Stimulated activated CD4-positive, alpha-beta T cell treated with anti-CD3 and anti-CD28 coated beads, Interleukin-12 subunit alpha, Interleukin-12 subunit beta, amount 100 ng/mL, for 4 hours (primary cell): ENCODE measurements at regions not wholly inside any gene's neighbourhood (a gene's known extent, or its start where the extent isn't known, plus 50 kb on each side); places are given as distances from the start of the nearest gene placed in this dataset.

Experiments used
- DNase-seq: peaks from one replicate; pipeline ENCODE4 v3.0.0-alpha.2; 2020

DNA sequence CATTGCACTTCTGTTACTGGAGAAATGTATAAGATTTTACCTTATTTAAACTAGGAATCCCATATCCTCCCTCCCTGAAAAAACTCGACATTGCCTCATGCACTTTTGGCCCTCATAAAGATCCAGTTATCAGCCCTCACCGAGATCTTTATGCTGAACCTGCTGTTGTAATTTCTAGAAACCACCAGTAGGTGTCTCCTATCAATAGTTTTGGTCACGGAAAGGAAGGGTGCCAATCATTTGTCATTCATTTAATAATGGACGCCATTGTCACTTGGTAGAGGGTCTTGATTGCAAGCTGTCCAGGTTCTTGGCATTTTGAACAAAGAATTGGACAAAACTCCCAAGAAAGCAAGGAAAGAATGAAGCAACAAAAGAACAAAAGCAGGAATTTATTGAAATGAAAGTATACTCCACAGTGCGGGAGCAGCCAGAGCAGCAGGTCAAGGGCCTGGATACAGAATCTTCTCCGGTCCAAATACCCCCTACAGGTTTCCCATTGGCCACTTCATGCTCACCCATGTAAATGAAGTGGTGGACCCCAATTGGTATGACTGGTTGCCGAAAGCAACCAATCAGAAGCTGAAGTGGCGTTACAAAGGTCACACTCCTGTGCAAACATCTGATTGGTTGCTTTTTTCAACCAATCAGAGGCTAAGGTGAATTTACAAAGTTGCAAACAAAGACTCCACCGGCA is 524.3 kb downstream of the PSAT1 start:
- no peak for DNase-seq

DNA sequence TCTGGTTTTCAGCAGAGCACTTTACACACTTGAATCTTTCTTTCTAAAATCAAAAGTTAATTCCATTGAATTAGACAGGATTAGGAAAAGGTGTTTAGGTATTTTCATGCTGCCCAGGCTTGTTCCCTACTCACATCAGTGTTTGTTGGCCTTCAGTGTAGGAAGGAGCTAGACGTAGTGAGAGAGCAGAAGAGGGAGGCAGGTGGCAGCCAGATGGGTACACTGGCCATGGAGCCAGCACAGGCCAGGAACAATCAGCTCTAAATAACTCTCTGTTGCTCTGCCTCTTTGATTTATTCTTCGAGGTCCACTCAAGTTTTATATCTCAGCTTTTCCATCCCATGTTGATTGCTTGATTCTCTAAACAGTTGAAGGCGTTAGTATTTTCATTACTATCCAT is 529.6 kb downstream of the PSAT1 start:
- DNase-seq: no peak

DNA sequence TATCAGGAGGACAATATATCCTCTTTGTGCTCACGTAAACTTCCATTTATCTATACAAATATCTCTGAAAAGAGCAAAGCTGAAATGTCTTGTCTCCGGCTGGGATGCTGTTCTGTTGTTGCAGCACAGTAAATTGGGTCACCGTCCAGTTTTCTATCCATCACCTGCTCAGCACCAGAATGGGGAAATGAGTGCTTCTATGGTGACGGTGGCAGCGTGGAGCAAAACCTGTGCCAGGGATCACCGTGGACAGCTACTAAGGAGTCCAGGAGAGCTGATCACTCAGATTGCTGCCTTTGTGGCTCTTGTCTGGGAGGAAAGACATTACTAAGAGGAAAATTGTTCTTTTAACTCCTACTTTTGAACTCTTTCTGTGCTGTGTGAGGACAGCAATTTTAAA is 531.6 kb downstream of the PSAT1 start:
- DNase-seq: no peak

DNA sequence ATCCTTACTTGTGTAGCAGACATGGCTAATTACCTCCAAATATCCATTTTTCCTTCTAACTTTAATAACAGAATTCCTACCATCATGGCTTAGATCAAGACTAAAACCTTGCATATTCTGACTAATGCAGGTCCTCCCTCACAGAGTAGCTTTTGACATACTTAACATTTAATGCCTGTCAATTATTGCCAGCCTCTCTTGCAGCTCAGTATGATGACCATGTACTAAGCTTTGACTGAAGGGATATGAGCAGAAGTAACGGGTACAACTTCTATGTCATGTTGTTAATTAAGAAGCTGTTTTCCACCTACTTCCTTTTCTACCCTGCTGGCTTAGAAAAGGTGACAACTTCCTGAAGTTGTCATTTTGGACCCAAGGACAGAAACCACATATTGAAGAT is 533.4 kb downstream of the PSAT1 start:
- DNase-seq: no peak

DNA sequence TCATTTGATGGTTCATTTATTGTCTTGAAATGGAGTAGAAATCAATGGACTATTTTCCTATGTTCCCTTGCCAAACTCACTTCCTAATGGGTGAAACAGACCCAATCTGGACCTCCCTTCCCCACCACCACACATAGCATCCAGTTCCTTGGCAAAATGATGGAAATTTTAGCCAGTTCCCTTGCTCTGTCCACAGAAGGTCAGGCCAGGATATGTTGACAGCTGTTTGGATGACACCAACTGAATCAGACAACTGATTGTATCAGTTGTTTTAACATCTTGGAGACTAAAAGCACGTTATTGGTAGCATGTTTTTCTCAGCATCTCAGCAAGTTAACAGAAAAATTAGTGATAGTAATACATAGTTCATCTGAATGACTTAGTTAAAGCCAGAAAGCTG is 534.8 kb downstream of the PSAT1 start:
- no peak for DNase-seq

DNA sequence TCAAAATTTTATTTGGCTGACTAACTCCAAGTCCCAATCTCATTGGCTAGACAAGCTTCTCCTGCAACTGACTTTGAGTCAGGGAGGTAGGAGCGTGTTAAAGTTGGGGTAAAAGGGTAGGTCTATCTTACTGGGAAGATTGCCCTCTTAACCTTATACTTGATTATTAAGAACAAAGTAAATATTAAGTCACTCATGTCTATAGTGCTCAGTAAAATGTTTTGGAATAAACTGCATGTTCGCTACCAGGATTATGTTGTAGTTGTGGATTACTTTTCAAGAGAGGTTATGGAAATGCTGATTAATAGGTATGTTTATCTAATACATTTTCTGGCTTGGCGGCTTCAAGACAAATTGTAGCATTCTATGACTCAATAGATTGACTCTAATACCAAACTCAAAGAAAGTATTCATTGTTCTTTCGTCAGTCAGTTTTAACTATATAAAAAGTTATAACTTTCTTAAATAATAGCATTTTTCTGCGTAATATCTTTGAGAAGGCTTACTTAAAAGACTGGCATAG is 539.1 kb downstream of the PSAT1 start:
- DNase-seq: no peak

DNA sequence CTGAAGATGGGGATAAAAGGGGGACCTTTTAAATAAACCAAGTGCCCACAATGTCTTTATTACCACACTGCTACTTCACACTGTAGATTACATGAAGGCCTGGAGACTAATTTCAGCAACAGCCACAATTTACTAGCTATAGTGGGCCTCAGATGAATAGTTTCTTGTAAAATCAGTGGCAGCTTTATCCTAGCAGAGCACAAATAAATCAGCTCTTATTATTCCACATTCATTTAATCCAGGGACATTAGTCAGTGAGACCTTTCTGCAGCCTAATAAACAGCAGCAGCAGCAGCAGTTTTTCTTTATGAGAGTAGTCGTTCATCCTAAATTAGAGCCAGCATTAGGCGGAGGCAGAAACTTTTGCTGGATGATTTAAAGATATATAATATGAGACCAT is 542.3 kb downstream of the PSAT1 start:
- DNase-seq: no peak

DNA sequence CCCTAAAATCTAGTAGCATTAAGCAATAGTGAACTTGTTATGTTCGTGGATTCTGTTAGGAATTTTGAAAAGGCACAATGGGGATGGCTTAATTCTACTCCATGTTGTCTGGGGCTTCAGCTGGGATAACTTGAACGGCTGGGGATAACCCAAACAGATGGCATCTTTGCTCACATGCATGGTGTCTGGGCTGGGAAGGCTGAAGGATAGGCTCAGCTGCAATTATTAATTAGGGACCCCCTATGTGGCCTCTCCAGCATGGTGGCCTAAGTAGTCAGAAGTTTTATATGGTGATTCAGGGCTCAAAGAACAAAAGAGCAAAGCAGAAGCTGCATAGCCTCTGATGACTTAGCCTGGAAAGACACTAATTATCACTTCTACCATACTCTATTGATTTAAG is 551.1 kb downstream of the PSAT1 start:
- DNase-seq: no peak

DNA sequence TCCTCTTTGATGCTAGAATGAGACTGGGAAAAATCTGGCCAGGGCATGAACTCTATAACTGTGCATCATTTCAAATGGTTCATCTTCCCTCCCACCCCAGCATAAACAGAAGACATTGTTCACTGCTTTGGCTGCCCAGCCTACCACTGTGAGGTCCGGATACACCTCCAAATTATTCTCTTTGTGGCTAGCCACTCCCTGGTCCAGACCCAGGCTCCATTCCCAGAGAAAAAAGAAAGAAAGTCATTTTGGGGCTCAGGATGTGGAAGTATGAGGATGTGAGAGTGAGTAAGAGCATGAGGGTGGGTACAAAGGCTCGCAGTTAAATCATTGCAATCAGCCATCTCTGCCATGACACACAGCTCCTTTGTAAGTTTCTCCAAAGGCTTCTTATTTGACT is 559.2 kb downstream of the PSAT1 start:
- DNase-seq: no peak

DNA sequence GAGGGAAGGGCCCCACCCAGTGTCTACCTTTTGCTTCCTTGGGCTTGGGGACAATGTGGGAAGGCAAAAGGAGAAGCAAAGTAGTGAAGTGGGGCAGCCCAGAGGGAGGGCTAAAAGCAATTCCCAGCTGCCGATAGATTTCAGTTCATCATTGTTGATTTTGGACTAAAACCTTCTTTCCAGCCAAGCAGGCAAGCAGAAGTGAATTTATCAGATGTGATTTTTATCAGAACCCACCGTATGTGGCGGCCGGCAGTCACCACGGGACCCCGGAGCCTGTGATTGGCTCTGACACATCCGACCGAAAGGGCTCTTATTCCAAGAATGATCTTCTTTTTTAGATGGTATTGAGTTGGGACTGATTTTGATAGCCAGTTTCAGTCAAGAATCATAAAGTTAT is 559.9 kb downstream of the PSAT1 start:
- no peak for DNase-seq

DNA sequence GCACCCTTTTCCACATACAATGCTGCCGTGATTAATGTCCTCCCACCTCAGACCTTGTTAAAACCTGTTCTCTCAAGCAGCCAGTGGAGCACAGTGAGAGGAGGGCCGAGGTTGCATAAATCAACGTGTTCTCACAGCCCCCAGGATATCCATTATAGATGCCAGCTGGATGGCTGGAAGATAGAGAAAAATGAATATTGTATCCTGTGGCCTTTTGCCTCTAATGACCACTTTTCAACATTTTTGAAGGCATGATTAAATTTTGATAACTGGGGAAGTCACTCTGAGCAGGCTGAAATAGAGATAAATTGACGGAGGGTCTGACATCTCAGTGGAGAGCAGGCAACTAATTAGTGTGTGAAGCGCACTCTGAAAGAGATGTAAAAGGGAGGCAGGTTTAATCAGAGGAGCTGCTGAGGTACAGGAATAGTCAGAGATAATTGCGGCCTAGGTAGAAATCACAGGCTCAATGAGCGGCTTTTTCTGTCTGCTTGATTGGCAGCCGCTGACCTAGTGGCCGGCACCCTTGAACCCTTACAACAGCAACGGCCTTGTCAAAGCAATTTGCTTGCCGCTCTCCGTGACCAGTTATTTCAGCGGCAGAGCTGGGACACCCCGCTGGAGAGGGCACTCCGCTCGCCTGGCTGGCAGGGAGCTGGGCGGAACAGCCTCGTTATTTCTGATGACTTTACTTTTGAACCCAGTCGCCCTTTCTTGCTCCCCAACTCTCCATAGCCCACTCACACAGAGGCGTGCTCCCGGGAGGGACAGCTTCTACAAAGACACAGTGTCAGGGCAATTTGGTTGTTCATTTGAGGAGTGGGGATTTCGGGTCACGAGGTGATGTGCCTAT is 560.7 kb downstream of the PSAT1 start:
- no peak for DNase-seq

DNA sequence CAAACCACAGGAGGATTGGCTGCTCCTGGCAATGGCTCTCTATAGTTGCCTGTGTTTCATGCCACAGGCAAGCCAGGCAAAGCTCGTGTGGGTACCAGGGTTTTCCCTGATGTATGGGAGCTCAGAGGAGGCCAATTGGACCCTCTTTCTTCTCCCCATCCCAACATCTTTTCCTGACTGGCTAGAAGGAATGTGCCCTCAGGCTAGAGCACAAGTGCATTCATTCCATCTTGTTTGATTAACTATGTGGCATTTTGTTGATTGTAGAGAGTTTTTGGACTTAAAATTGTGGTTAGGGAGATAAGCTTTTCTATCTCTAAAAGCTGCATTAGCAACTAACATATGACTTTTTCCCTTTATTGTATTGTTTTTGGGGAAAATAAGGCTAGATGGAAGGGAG is 561.3 kb downstream of the PSAT1 start:
- DNase-seq: no peak

DNA sequence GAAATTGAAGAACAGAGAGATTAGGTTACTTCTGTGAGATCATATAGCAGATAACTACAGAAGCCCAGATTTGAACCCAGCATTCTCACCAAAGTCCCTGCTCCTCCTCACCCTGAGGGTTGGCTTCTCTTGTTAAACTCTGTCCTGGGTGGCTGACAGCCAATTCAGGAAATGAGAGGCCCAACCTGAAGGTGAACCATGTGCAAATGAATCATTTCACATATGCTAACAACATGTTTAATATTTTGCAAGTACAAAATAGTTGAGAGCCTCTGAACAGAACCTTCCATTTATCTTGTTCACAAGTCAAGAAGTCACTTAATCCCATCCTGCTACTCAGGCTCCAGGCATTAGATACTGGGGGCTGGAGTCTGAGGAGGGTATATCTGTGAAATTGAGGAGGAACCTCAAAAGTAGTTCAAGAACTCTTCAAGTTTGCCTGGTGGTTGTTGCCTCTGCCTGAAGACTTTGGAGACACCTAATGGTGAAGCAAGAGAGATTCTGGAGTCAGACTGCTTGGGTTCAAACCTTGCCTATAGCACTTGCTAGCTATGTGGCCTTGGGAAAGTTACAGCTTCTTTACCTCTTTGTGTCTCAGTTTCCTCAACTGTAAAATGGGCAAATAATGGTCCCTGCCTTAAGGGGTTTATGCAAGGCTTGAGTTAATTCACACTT is 564.0 kb downstream of the PSAT1 start:
- no peak for DNase-seq

DNA sequence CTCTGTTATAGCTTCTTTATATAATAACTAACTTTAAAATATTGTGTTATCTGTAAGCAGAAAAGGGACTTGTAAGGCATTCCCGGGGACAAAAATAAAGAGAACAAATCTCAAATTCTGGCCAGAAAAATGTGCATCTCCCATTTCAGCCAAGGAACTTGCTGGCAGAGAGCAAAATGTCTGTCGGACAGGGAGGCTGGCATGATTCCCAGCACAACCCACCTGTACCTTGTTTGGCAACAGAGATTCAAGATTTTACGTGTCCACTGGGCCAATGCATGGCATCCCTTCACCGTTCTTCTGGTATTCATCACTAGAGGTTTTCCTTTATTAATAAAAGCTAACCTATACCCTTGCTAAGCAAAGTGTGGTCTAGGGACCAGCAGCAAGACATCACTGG is 566.6 kb downstream of the PSAT1 start:
- no peak for DNase-seq

DNA sequence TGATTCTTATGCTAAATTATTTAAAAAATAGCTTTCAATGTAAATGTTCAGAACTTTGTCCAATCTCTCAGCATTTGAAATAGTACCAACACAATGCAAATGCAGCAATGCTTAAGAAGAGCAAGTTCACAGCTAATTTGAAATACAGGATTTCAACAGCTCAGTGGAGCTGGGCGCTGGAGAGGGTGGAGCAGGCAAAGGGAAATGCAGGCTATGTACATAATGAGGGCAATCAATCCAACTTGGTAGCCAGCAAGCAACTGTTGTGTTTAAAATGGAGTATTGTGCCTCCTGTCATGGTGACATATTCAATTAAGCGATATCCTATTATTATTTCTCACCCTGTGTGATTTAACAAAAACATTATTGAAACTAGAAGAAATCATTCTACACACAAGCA is 568.8 kb downstream of the PSAT1 start:
- no peak for DNase-seq

DNA sequence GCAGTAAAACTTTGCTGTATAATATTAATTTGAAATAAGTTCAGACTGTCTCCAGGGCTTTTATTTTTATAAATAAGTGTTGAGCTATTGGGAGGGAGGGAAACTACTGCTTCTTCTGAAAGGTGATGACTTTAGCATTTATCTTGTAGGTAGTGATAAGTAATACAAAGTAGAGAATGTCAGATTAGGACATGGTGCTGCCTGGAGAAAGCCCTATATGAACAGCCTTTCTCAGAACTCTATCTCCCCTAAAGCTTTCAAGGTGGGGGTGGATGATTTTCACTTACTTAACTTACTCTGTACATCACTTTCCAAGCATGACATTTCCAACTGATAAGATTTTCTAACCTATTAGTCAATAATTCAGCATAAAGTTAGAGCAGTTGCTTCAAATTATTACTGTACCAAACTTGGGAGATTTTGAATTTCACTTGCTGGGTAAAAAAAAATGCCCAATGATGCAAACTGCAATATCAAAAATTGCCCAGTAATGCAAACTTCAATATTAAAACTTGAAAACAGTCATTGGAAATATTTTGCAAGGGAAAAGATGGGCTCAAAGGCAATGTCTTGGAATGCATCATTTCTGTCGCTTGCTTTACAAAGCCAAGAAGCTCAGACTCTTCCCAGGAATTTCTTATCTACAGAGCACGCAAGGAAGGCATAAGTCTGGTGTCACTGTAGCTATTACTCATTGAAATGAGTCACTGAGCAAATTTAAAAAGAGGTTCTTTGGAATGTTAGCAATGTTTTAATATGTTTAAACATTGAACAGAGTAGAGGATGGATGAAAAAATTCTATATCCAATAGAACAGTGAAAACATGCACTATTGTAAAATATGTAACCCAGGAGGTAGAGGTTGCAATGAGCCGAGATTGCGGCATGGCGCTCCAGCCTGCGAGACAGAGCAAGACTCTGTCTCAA is 569.5 kb downstream of the PSAT1 start:
- no peak for DNase-seq

DNA sequence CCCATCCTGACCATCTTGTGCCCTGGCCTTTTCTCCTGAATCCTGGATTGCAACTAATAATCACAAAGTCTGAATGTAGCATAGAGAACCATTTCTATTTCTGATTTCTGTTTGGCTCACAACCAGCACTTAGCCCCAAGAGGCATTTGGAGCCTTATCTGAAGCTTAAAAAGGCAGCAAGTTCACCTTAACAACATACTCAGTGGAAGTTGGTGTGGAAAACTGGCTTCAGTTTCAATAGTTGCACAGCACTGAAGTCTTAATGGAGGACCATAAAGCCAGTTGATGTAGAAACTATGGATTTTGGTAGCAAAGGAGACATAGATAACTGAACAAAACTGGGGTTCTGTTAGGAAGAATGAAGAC is 574.1 kb downstream of the PSAT1 start:
- no peak for DNase-seq

DNA sequence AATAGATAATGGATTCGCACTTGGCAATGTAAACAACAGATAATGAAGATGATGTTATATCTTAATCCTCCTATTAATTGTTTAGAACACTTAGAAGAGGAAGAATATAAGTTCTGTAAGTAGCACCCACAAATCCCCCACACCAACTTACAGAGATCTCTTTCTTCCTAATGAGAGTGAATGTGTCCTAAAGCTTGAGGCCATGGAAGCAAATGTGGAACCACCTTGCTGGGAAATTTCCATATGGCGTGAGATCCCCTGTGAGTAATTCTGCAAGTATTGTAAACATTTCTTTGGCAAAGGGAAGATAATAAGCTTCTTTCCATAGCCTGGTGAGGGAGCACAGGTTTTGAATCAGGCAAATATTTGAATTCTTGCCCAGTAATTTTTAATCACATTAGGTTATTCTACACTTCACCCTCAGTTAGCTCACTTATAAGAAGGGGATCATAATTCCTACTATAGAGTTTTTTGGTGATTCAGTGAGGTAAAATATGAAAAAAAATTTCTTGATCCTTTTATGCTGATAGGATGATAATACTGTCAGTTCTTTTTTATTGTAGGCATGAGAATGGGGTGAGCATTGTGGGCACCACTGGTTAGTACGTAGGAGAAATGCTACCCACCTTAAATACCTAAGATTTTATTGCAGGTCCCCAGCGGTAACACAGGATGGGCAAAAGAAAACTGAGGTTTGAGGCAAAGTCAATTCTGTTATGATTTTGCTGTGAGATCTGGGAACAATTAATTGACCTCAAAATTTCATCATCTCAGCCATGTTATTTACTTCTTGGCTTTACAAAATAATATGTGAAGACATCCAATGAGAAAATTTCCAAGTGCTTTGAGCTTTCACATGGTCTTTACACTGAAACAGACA is 574.8 kb downstream of the PSAT1 start:
- no peak for DNase-seq

DNA sequence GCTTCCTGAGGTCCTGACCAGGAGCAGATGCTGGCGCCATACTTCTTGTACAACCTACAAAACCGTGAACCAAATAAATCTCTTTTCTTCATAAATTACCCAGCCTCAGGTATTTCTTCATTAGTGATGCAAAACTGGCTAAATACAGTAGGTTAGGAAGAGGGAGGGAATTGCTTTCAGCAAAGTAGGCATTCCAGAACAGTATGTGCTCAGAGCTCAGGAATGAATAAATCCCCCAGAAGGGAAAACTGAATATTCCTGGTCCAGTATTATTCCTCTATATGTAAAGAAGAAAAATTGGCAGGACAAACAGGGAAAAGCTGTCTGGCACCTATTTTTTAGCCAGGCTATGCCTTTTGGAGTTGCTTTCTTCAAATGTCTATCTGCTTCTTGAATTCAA is 577.1 kb downstream of the PSAT1 start:
- DNase-seq: no peak

DNA sequence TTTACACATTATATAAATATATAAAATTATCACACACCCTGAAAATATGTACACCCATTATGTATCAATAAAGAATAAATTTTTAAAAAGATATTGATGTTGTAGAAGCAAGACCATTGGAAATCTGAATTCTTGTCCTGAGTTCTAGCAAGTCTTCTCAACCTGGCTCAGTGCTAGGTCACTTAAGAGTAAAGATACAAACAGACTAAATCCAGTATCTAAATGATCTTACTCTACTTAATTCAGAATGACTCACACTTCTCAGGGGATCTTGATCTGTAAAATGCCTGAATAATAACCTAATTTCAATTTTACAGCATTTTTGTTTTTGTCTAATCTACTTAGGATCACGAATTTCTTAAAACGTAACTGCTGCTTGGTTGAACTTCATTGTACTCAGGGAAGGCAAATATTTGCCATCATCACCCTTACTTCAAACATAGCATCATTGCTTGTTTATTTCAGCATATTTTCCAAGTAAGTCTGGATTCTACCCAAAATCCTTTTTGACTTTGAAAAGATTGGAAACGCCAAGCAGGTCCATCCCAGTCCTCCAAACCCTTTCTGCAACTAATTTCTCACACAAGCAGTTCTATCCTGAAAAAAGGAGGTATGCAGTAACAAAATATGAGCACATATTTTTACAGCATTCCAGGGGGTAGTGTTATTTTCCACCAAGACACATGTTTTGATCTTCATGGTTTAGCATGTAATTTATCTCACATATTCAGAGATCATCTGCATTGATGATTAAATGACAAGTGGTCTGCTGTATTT is 582.6 kb downstream of the PSAT1 start:
- DNase-seq: no peak

DNA sequence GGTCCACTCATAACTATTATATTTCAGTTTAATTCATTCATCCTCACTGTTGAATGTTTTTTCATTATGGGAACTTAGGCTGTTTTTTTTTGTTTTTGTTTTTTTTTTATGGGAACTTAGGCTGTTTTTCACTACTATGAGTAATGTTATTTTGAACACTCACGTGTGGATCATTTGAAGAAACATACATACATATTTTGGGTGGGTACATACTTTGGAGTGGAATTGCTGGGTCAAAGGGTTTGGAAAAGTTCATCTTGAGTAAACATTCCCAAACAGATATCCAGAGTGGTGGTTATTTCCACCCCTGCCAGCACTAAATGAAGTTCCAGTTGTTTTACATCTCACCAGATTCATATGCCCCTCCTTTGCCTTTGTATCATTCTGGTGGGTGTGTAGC is 584.4 kb downstream of the PSAT1 start:
- DNase-seq: no peak
